ENCODE measurements at regions not wholly inside any gene's neighbourhood (a gene's known extent, or its start where the extent isn't known, plus 50 kb on each side); places are given as distances from the start of the nearest gene placed in this dataset.
"Not testable (repeated sequence)": the region's sequence is repeated elsewhere in the genome, so short reads cannot be mapped to it uniquely, and the experiment has no call there.

GRCh38 chrX:21225643-21226042, 148.6 kb upstream of the CNKSR2 start:
- H3K9me3 ChIP-seq (ENCODE audit: control insufficient read depth in 1 of 2, insufficient read depth in 1 of 2, low read depth in 1 of 2, low read length in 2 of 2), result no peaks in the 10 kb centered on the region
- H3K4me2 ChIP-seq (ENCODE audit: low read length), result no peak overlapping the region
- ChIA-PET RAD21 (ENCODE audit: low non-redundant PET in 1 of 2, low total read pairs in 2 of 2, uncharacterized antibody in 2 of 2, unreplicated experiment in 2 of 2) (no interaction called here), POLR2A (no interaction called here), CTCF (no interaction called here)
- TF ChIP-seq CBX3 (IDR thresholded peaks at IDR 0.05; ENCODE audit: low read depth), result no peak
- TF ChIP-seq ZBTB33 (IDR thresholded peaks at IDR 0.05; ENCODE audit: extremely low read depth, insufficient replicate concordance, low read length), result no peak
- no peak for TF ChIP-seq ZNF274 (IDR thresholded peaks at IDR 0.05; ENCODE audit: low read depth, low read length)
- BruUV-seq (replicated peaks), result no TSS peak
- no peak overlapping the region for H3K27ac ChIP-seq (ENCODE audit: low read depth, low read length)
- no peak overlapping the region for H2AFZ ChIP-seq (ENCODE audit: low read depth, low read length, poor library complexity, severe bottlenecking)
- no peaks in the 10 kb centered on the region for H3K9me2 ChIP-seq (ENCODE audit: insufficient read depth)
- H3K4me3 ChIP-seq (replicated peaks in 1 of 2; ENCODE audit: low read depth in 1 of 2, low read length in 2 of 2), result no peak overlapping the region
- no peaks in the 10 kb centered on the region for H3K4me1 ChIP-seq (ENCODE audit: control insufficient read depth in 1 of 2, insufficient read depth in 2 of 2, low read length in 2 of 2)
- no peak overlapping the region for H3K9ac ChIP-seq (ENCODE audit: low read length)
- H3K27me3 ChIP-seq (ENCODE audit: insufficient read depth, low read length), result no peaks in the 10 kb centered on the region
- no peak for DNase-seq (ENCODE audit: low read depth, low spot score)
- no peaks in the 10 kb centered on the region for H3K79me2 ChIP-seq (ENCODE audit: insufficient read depth, low read length)
- no peaks in the 10 kb centered on the region for H4K20me1 ChIP-seq (ENCODE audit: insufficient read depth)
- intact Hi-C loops (cut with micrococcal nuclease), result no loop called here
- no peaks in the 10 kb centered on the region for H3K36me3 ChIP-seq (ENCODE audit: control insufficient read depth in 1 of 2, insufficient read depth in 2 of 2, low read length in 2 of 2)
- ATAC-seq, result no peak

- POLR2A ChIA-PET; BruUV-seq (replicated peaks): not testable (repeated sequence)
Measured at GRCh38 chrX:21228974-21229373, 145.2 kb upstream of the CNKSR2 start.

More at GRCh38 chrX:21228974-21229373, 145.2 kb upstream of the CNKSR2 start:
- ATAC-seq; H3K4me3 ChIP-seq (replicated peaks in 1 of 2; ENCODE audit: low read depth in 1 of 2, low read length in 2 of 2); H3K27me3 ChIP-seq (ENCODE audit: insufficient read depth, low read length); H2AFZ ChIP-seq (ENCODE audit: low read depth, low read length, poor library complexity, severe bottlenecking); H4K20me1 ChIP-seq (ENCODE audit: insufficient read depth); intact Hi-C loops (cut with micrococcal nuclease); H3K9me3 ChIP-seq (ENCODE audit: control insufficient read depth in 1 of 2, insufficient read depth in 1 of 2, low read depth in 1 of 2, low read length in 2 of 2); H3K36me3 ChIP-seq (ENCODE audit: control insufficient read depth in 1 of 2, insufficient read depth in 2 of 2, low read length in 2 of 2); DNase-seq (ENCODE audit: low read depth, low spot score); H3K9ac ChIP-seq (ENCODE audit: low read length); RAD21 ChIA-PET (ENCODE audit: low non-redundant PET in 1 of 2, low total read pairs in 2 of 2, uncharacterized antibody in 2 of 2, unreplicated experiment in 2 of 2); H3K4me1 ChIP-seq (ENCODE audit: control insufficient read depth in 1 of 2, insufficient read depth in 2 of 2, low read length in 2 of 2); H3K79me2 ChIP-seq (ENCODE audit: insufficient read depth, low read length); H3K27ac ChIP-seq (ENCODE audit: low read depth, low read length); CTCF ChIA-PET; H3K4me2 ChIP-seq (ENCODE audit: low read length); H3K9me2 ChIP-seq (ENCODE audit: insufficient read depth): not testable (repeated sequence)
